RWPE1 (cell line): ENCODE measurements at regions not wholly inside any gene's neighbourhood (a gene's known extent, or its start where the extent isn't known, plus 50 kb on each side); places are given as distances from the start of the nearest gene placed in this dataset.

Experiments
- CTCF ChIA-PET: fragments of 350-600 bp; sonication (Branson Sonifier 250); formaldehyde crosslinking; extraction: SDS; loops from one replicate; lab custom pipeline; 2021; lab: Yijun Ruan, JAX
- POLR2A ChIA-PET: fragments of 400-600 bp; formaldehyde crosslinking; extraction: SDS; loops from one replicate; lab custom pipeline; 2020; ENCODE audit warnings: antibody characterized with exemption; ENCODE audit not compliant: low non-redundant PET; lab: Yijun Ruan, JAX
- DNase-seq: peaks from one replicate; pipeline ENCODE4 v3.0.0; 2012; ENCODE audit warnings: low spot score
- H3K27ac ChIP-seq: fragments of 450-650 bp; 2 replicates; pipeline ENCODE4 v1.5.1; 2017
- CTCF ChIP-seq: fragments of 450-650 bp; conservative IDR thresholded peaks from 2 replicates; pipeline ENCODE4 v1.5.1; 2017; ENCODE audit warnings: low read depth, mild to moderate bottlenecking

- ChIA-PET POLR2A (no interaction called here), CTCF (no interaction called here)
- no peak overlapping the region for H3K27ac ChIP-seq
- no peak for TF ChIP-seq CTCF
- no peak for DNase-seq
Observed at GRCh38 chr5:52707616-52708015, 80.1 kb upstream of the ITGA1 start.

GRCh38 chr5:52708463-52708862 lies 79.3 kb upstream of the ITGA1 start:
- ChIA-PET POLR2A (no interaction called here), CTCF (no interaction called here)
- no peak overlapping the region for H3K27ac ChIP-seq
- no peak for TF ChIP-seq CTCF
- no peak for DNase-seq

GRCh38 chr5:52709167-52709925 lies 78.4 kb upstream of the ITGA1 start:
- H3K27ac ChIP-seq: no peak overlapping the region
- no peak for TF ChIP-seq CTCF
- ChIA-PET CTCF (interaction anchor here (0.6 to 0.9 kb wide), 2 partner anchors 17 to 1746 kb away, joined by 4 read pairs; no protein-coding TSS in a partner anchor), POLR2A (no interaction called here)
- DNase-seq: no peak

GRCh38 chr5:52710310-52710971 lies 77.3 kb upstream of the ITGA1 start:
- CTCF ChIA-PET: no interaction called here
- no peak for DNase-seq
- no peak overlapping the region for H3K27ac ChIP-seq

GRCh38 chr5:52710972-52711596 lies 76.6 kb upstream of the ITGA1 start:
- H3K27ac ChIP-seq: no peak overlapping the region
- DNase-seq: no peak
- no peak for TF ChIP-seq CTCF
- CTCF ChIA-PET: interaction anchor here (0.7 kb wide), 1 partner anchor 74 kb away, joined by 4 read pairs; no protein-coding TSS in a partner anchor
- POLR2A ChIA-PET: no interaction called here

More at GRCh38 chr5:52710310-52710971, 77.3 kb upstream of the ITGA1 start:
- TF ChIP-seq CTCF: no peak
- POLR2A ChIA-PET: no interaction called here

GRCh38 chr5:52712354-52712753 lies 75.4 kb upstream of the ITGA1 start:
- CTCF ChIA-PET: no interaction called here
- POLR2A ChIA-PET: no interaction called here
- no peak for DNase-seq
- no peak for TF ChIP-seq CTCF
- H3K27ac ChIP-seq: no peak overlapping the region
